GM12878 (cell line): ENCODE measurements at regions not wholly inside any gene's neighbourhood (a gene's known extent, or its start where the extent isn't known, plus 50 kb on each side); places are given as distances from the start of the nearest gene placed in this dataset.

Experiments
- ATAC-seq: fragments of 200-7000 bp; cut with Tn5 transposase; 3 replicates; pipeline ENCODE4 v1.9.1; 2020; ENCODE audit warnings: mild to moderate bottlenecking, moderate library complexity
- BruUV-seq: library from RNA; stranded (reverse); fragments of 400-500 nt; replicated peaks from 2 replicates; lab custom pipeline; 2021; lab: Mats Ljungman, UMichigan
- CTCF ChIA-PET: fragments of 300-600 bp; sonication (Branson Sonifier 250); formaldehyde crosslinking; extraction: SDS; loops from one replicate; lab custom pipeline; 2021; ENCODE audit warnings: inconsistent platforms; lab: Yijun Ruan, JAX
- POLR2A ChIA-PET: fragments of 350-600 bp; formaldehyde crosslinking; extraction: SDS; loops from one replicate; lab custom pipeline; 2021; ENCODE audit warnings: inconsistent platforms; lab: Charles Lee
- RAD21 ChIA-PET: fragments of 300-600 bp; sonication (Branson Sonifier 250); formaldehyde crosslinking; loops from one replicate; lab custom pipeline; 2023; ENCODE audit warnings: antibody characterized with exemption; ENCODE audit not compliant: unreplicated experiment; lab: Charles Lee
- SMC1A ChIA-PET: fragments of 300-600 bp; sonication (Branson Sonifier 250); formaldehyde crosslinking; loops from one replicate; lab custom pipeline; 2023; ENCODE audit not compliant: unreplicated experiment, uncharacterized antibody; lab: Charles Lee
- DNase-seq: peaks from one replicate; pipeline ENCODE4 v3.0.0-alpha.2; 2011; ENCODE audit warnings: low read depth, low spot score
- FAIRE-seq: peaks from 3 replicates; lab custom pipeline; 2011; peaks lifted over from hg19 to GRCh38; lab: Jason Lieb, UNC
- H2AFZ ChIP-seq: 2 replicates; pipeline ENCODE4 v1.6.0; 2011; ENCODE audit warnings: low read depth, low read length, control low read depth; ENCODE audit not compliant: control insufficient read depth
- H3K27ac ChIP-seq: 2 replicates; pipeline ENCODE4 v1.5.1; 2011; ENCODE audit warnings: control low read depth; ENCODE audit not compliant: control insufficient read depth, insufficient read depth
- H3K27me3 ChIP-seq, 2 experiments: replicated peaks in 1 of 2; 2 replicates each; pipeline versions ENCODE4 v1.6.0 to v1.6.1; 2011; ENCODE audit warnings: low read length in 1 of 2; ENCODE audit not compliant: control insufficient read depth in 2 of 2, insufficient read depth in 2 of 2
- H3K36me3 ChIP-seq, 2 experiments: 2 replicates each; pipeline ENCODE4 v1.5.1; 2011; ENCODE audit warnings: low read length in 1 of 2; ENCODE audit not compliant: control insufficient read depth in 2 of 2, insufficient read depth in 2 of 2
- H3K4me1 ChIP-seq: 2 replicates; pipeline ENCODE4 v1.6.1; 2011; ENCODE audit warnings: mild to moderate bottlenecking, low read length, moderate library complexity, mixed read lengths; ENCODE audit not compliant: control insufficient read depth, insufficient read depth
- H3K4me2 ChIP-seq: 2 replicates; pipeline ENCODE4 v1.6.0; 2011; ENCODE audit warnings: control low read depth; ENCODE audit not compliant: control insufficient read depth, insufficient read depth
- H3K4me3 ChIP-seq: fragments of 200-600 bp; sonication (generic); 2 replicates; pipeline ENCODE4 v1.5.1; 2016
- H3K79me2 ChIP-seq: 2 replicates; pipeline ENCODE4 v1.6.0; 2011; ENCODE audit warnings: low read length; ENCODE audit not compliant: control insufficient read depth, insufficient read depth
- H3K9ac ChIP-seq: 2 replicates; pipeline ENCODE4 v1.8.0; 2011; ENCODE audit warnings: low read length, control low read depth, mixed read lengths; ENCODE audit not compliant: control insufficient read depth, insufficient read depth
- H3K9me3 ChIP-seq: replicated peaks from 3 replicates; pipeline ENCODE4 v1.5.1; 2011; ENCODE audit warnings: mild to moderate bottlenecking, low read length; ENCODE audit not compliant: control insufficient read depth, insufficient read depth
- H4K20me1 ChIP-seq: 2 replicates; pipeline ENCODE4 v1.6.0; 2011; ENCODE audit not compliant: control insufficient read depth, insufficient read depth
- GABPA ChIP-seq: IDR thresholded peaks from 2 replicates; pipeline ENCODE4 v1.6.1; 2014; ENCODE audit warnings: antibody characterized with exemption, low read depth, mild to moderate bottlenecking, inconsistent platforms
- KLF5 ChIP-seq: fragments of 450-650 bp; IDR thresholded peaks from 2 replicates; pipeline ENCODE4 v1.6.1; 2014; ENCODE audit warnings: mild to moderate bottlenecking; ENCODE audit not compliant: partially characterized antibody
- MEF2A ChIP-seq: IDR thresholded peaks from 2 replicates; pipeline ENCODE4 v1.6.1; 2011; ENCODE audit warnings: low read depth, mild to moderate bottlenecking, low read length, moderate library complexity; ENCODE audit not compliant: insufficient read depth
- NFYB ChIP-seq: IDR thresholded peaks from 2 replicates; pipeline ENCODE4 v1.6.1; 2011; ENCODE audit warnings: low read depth, mild to moderate bottlenecking, low read length, improper control_type of control experiment, moderate library complexity; ENCODE audit not compliant: insufficient read depth
- PAX5 ChIP-seq: IDR thresholded peaks from 2 replicates; pipeline ENCODE4 v1.6.1; 2011; ENCODE audit warnings: low read depth, low read length, borderline replicate concordance
- POLR2AphosphoS2 ChIP-seq: IDR thresholded peaks from 2 replicates; pipeline ENCODE4 v1.6.1; 2011; ENCODE audit warnings: low read depth, mild to moderate bottlenecking, low read length, improper control_type of control experiment, moderate library complexity
- RAD51 ChIP-seq: fragments of 450-650 bp; IDR thresholded peaks from 2 replicates; pipeline ENCODE4 v1.6.1; 2016; ENCODE audit warnings: moderate library complexity, mild to moderate bottlenecking, inconsistent platforms
- RB1 ChIP-seq: fragments of 450-650 bp; formaldehyde crosslinking; IDR thresholded peaks from 2 replicates; pipeline ENCODE4 v1.6.1; 2017; ENCODE audit warnings: mild to moderate bottlenecking, borderline replicate concordance
- RELA ChIP-seq: fragments of 450-650 bp; IDR thresholded peaks from 2 replicates; pipeline ENCODE4 v1.8.0; 2014; ENCODE audit warnings: borderline replicate concordance; ENCODE audit not compliant: partially characterized antibody
- RUNX3 ChIP-seq: IDR thresholded peaks from 2 replicates; pipeline ENCODE4 v1.6.1; 2012; ENCODE audit warnings: low read length, inconsistent platforms
- ZNF384 ChIP-seq: IDR thresholded peaks from 2 replicates; pipeline ENCODE4 v1.6.1; 2012; ENCODE audit warnings: low read depth, mild to moderate bottlenecking, low read length, improper control_type of control experiment, borderline replicate concordance
- WGBS: methylation state at CpG from one replicate; pipeline ENCODE4 v1.1.6; 2016; ENCODE audit warnings: low lambda C conversion rate; ENCODE audit not compliant: insufficient replicate concordance, insufficient coverage; ENCODE audit errors: missing lambda C conversion rate; 5-methylcytosine and 5-hydroxymethylcytosine counted together
- in situ Hi-C: fragments of 300-500 bp; cut with MboI; formaldehyde crosslinking; loops from 9 replicates; pipeline ENCODE4 v1.14.3; 2018; ENCODE audit warnings: mixed read lengths
- intact Hi-C: fragments of 100-400 bp; cut with micrococcal nuclease; formaldehyde crosslinking; loops from one replicate; pipeline ENCODE4 v1.14.2; 2022; ENCODE audit not compliant: unreplicated experiment
- TF ChIP-seq, protein P1 (sequence below): fragments of 450-650 bp; IDR thresholded peaks from 2 replicates; pipeline ENCODE4 v1.6.1; 2017; ENCODE audit warnings: borderline replicate concordance

DNA sequence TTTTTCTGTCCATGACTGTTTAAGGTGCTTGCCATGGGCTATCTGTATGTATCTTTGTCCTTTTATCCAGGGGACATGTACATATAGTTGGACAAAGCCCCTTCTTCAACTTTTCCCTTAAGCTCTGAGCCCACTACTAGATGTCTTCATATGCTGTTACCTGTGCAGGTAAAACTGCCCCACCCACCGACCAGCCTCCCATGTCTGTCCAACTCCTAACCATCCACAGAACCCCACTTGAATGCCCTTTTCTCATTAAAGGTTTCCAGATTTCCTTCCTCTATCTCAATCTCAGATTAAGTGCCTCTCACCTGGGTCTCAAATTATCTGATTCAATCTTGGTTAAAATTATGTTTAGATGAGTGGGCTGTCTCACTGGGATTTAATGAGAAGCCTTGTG, 136.3 kb downstream of the RNASET2 start:
- ChIA-PET RAD21 (no interaction called here), CTCF (interaction anchor here (1.1 kb wide), 1 partner anchor 133 kb away, joined by 3 read pairs; no protein-coding TSS in a partner anchor), SMC1A (interaction anchor here (1.2 kb wide), 1 partner anchor 134 kb away, joined by 3 read pairs; no protein-coding TSS in a partner anchor), POLR2A (no interaction called here)
- WGBS: 0% methylated on average over 1 of the region's 1 CpG
- DNase-seq (no peak), ATAC-seq (no peak), FAIRE-seq (no peak)
- Histone ChIP-seq H4K20me1 (no peaks in the 10 kb centered on the region), H3K79me2 (no peaks in the 10 kb centered on the region), H3K9me3 (no peaks in the 10 kb centered on the region), H2AFZ (no peak overlapping the region), H3K4me2 (no peak overlapping the region), H3K27me3 (no peaks in the 10 kb centered on the region), H3K36me3 (no peaks in the 10 kb centered on the region), H3K27ac (no peak overlapping the region), H3K4me3 (no peak overlapping the region), H3K4me1 (no peaks in the 10 kb centered on the region), H3K9ac (no peak overlapping the region)
- TF ChIP-seq RB1 (no peak), PAX5 (no peak), RELA (no peak), GABPA (no peak), ZNF384 (no peak), POLR2AphosphoS2 (no peak), NFYB (no peak), MEF2A (no peak), RAD51 (no peak), RUNX3 (no peak), KLF5 (no peak)
- TF ChIP-seq, protein P1, sequence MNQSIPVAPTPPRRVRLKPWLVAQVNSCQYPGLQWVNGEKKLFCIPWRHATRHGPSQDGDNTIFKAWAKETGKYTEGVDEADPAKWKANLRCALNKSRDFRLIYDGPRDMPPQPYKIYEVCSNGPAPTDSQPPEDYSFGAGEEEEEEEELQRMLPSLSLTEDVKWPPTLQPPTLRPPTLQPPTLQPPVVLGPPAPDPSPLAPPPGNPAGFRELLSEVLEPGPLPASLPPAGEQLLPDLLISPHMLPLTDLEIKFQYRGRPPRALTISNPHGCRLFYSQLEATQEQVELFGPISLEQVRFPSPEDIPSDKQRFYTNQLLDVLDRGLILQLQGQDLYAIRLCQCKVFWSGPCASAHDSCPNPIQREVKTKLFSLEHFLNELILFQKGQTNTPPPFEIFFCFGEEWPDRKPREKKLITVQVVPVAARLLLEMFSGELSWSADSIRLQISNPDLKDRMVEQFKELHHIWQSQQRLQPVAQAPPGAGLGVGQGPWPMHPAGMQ: no peak
- BruUV-seq: no TSS peak
- in situ Hi-C loops: no loop called here
- intact Hi-C loops: no loop called here
